Osteoblast (primary cell): ENCODE measurements at regions not wholly inside any gene's neighbourhood (a gene's known extent, or its start where the extent isn't known, plus 50 kb on each side); places are given as distances from the start of the nearest gene placed in this dataset.

Source experiments
- DNase-seq: peaks from one replicate; pipeline ENCODE4 v3.0.0; 2011; ENCODE audit warnings: low spot score, mixed read lengths; ENCODE audit not compliant: insufficient read length; ENCODE audit errors: missing footprints
- H2AFZ ChIP-seq: 2 replicates; pipeline ENCODE4 v1.6.0; 2011; ENCODE audit warnings: mild to moderate bottlenecking, low read length
- H3K27ac ChIP-seq: 2 replicates; pipeline ENCODE4 v1.5.1; 2011; ENCODE audit warnings: mild to moderate bottlenecking, low read depth, low read length, moderate library complexity
- H3K27me3 ChIP-seq: 2 replicates; pipeline ENCODE4 v1.6.0; 2012; ENCODE audit warnings: mild to moderate bottlenecking, control low read depth, inconsistent platforms, low read length, moderate library complexity; ENCODE audit not compliant: insufficient read depth
- H3K36me3 ChIP-seq: 2 replicates; pipeline ENCODE4 v1.5.1; 2011; ENCODE audit warnings: mild to moderate bottlenecking, low read length, control low read depth, moderate library complexity; ENCODE audit not compliant: insufficient read depth
- H3K4me1 ChIP-seq: 2 replicates; pipeline ENCODE4 v1.5.1; 2011; ENCODE audit warnings: mild to moderate bottlenecking, low read length, control low read depth, moderate library complexity; ENCODE audit not compliant: insufficient read depth
- H3K4me2 ChIP-seq: 2 replicates; pipeline ENCODE4 v1.6.0; 2011; ENCODE audit warnings: mild to moderate bottlenecking, low read length; ENCODE audit not compliant: insufficient read depth
- H3K4me3 ChIP-seq: fragments of 200-600 bp; sonication (generic); 3 replicates; pipeline ENCODE4 v1.5.1; 2012; ENCODE audit warnings: mild to moderate bottlenecking, low read length, inconsistent platforms; ENCODE audit not compliant: insufficient read depth
- H3K79me2 ChIP-seq: 2 replicates; pipeline ENCODE4 v1.6.0; 2012; ENCODE audit warnings: mild to moderate bottlenecking, low read length, control low read depth, inconsistent platforms; ENCODE audit not compliant: insufficient read depth
- H3K9me3 ChIP-seq: 2 replicates; pipeline ENCODE4 v1.5.1; 2011; ENCODE audit warnings: low read depth, low read length, control low read depth
- H4K20me1 ChIP-seq: 2 replicates; pipeline ENCODE4 v1.6.0; 2012; ENCODE audit warnings: mild to moderate bottlenecking, low read length, control low read depth; ENCODE audit not compliant: insufficient read depth
- CTCF ChIP-seq: IDR thresholded peaks from 2 replicates; pipeline ENCODE4 v1.5.1; 2011; ENCODE audit warnings: mild to moderate bottlenecking, low read depth, low read length, moderate library complexity; ENCODE audit errors: extremely low read depth

GRCh38 chr4:144342949-144343760, 202.6 kb upstream of the GYPA start:
- H3K27ac ChIP-seq = no peak overlapping the region
- no peaks in the 10 kb centered on the region for H3K36me3 ChIP-seq
- H3K9me3 ChIP-seq = no peaks in the 10 kb centered on the region
- H3K79me2 ChIP-seq = no peaks in the 10 kb centered on the region
- DNase-seq = no peak
- no peaks in the 10 kb centered on the region for H3K4me1 ChIP-seq
- no peak overlapping the region for H3K4me3 ChIP-seq
- H4K20me1 ChIP-seq = no peaks in the 10 kb centered on the region
- no peak for TF ChIP-seq CTCF
- H3K4me2 ChIP-seq = no peak overlapping the region
- H2AFZ ChIP-seq = no peak overlapping the region
- H3K27me3 ChIP-seq = peaks cover 10% of the 10 kb centered on the region

- Histone ChIP-seq H3K4me3 (no peak overlapping the region), H3K36me3 (no peaks in the 10 kb centered on the region), H3K9me3 (no peaks in the 10 kb centered on the region), H3K27ac (no peak overlapping the region), H3K4me2 (no peak overlapping the region), H3K27me3 (peaks cover 8% of the 10 kb centered on the region), H4K20me1 (no peaks in the 10 kb centered on the region), H2AFZ (no peak overlapping the region), H3K79me2 (no peaks in the 10 kb centered on the region), H3K4me1 (no peaks in the 10 kb centered on the region)
- DNase-seq = no peak
- no peak for TF ChIP-seq CTCF
Observed at GRCh38 chr4:144347121-144347520, 206.6 kb upstream of the GYPA start.

GRCh38 chr4:144350706-144351105, 210.2 kb upstream of the GYPA start:
- Histone ChIP-seq H3K4me2 (no peak overlapping the region), H3K36me3 (no peaks in the 10 kb centered on the region), H2AFZ (no peak overlapping the region), H3K9me3 (no peaks in the 10 kb centered on the region), H4K20me1 (no peaks in the 10 kb centered on the region), H3K4me1 (peaks cover 2% of the 10 kb centered on the region), H3K27me3 (peaks cover 40% of the 10 kb centered on the region), H3K27ac (no peak overlapping the region), H3K79me2 (no peaks in the 10 kb centered on the region), H3K4me3 (no peak overlapping the region)
- DNase-seq = no peak
- TF ChIP-seq CTCF = no peak

GRCh38 chr4:144351306-144351705, 210.8 kb upstream of the GYPA start:
- Histone ChIP-seq H3K79me2 (no peaks in the 10 kb centered on the region), H3K27ac (no peak overlapping the region), H3K4me3 (no peak overlapping the region), H3K4me1 (peaks cover 6% of the 10 kb centered on the region), H2AFZ (no peak overlapping the region), H3K36me3 (no peaks in the 10 kb centered on the region), H3K9me3 (no peaks in the 10 kb centered on the region), H3K4me2 (no peak overlapping the region), H3K27me3 (peaks cover 43% of the 10 kb centered on the region), H4K20me1 (no peaks in the 10 kb centered on the region)
- no peak for TF ChIP-seq CTCF
- DNase-seq = no peak
